LNCAP (cell line): ENCODE measurements at regions not wholly inside any gene's neighbourhood (a gene's known extent, or its start where the extent isn't known, plus 50 kb on each side); places are given as distances from the start of the nearest gene placed in this dataset.

Experiments
- TF ChIP-seq, protein P1 (sequence below): fragments of 450-650 bp; IDR thresholded peaks from 2 replicates; pipeline ENCODE4 v1.5.1; 2017; ENCODE audit warnings: mild to moderate bottlenecking

DNA sequence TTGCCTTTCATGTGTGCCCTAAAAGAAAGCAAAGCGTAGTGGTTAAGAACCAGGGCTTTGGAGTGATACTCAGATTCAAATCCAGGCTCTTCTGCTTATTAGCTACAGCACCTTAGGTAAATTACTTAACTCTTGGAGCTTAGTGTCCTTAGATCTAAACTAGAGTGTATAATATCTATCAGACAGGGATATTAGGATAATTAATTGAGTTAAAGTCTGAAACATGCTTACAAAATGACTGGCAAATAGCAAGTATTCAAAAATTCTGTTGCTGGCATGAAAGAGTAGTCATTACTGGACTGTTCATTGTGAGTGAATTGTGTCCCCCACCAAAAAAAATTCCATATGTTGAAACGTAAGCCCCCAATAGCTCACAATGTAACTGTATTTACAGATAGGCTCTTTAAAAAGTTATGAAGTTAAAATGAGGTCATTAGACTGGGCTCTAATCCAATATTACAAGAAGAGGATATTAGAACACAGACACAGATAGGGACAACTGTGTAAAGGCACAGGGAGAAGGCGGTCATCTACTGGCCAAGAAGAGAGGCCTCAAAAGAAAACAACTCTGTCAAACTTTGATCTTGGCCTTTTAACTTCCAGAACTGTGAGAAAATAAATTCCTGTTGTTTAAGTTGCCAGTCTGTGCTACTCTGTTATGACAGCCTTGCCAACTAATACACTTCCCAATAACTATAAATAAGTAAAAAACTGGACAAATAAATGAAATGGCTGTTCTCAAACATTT lies 60.4 kb upstream of the LRRC3B start:
- TF ChIP-seq, protein P1, sequence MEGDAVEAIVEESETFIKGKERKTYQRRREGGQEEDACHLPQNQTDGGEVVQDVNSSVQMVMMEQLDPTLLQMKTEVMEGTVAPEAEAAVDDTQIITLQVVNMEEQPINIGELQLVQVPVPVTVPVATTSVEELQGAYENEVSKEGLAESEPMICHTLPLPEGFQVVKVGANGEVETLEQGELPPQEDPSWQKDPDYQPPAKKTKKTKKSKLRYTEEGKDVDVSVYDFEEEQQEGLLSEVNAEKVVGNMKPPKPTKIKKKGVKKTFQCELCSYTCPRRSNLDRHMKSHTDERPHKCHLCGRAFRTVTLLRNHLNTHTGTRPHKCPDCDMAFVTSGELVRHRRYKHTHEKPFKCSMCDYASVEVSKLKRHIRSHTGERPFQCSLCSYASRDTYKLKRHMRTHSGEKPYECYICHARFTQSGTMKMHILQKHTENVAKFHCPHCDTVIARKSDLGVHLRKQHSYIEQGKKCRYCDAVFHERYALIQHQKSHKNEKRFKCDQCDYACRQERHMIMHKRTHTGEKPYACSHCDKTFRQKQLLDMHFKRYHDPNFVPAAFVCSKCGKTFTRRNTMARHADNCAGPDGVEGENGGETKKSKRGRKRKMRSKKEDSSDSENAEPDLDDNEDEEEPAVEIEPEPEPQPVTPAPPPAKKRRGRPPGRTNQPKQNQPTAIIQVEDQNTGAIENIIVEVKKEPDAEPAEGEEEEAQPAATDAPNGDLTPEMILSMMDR: no peak
